ENCODE measurements at regions not wholly inside any gene's neighbourhood (a gene's known extent, or its start where the extent isn't known, plus 50 kb on each side); places are given as distances from the start of the nearest gene placed in this dataset.

DNA sequence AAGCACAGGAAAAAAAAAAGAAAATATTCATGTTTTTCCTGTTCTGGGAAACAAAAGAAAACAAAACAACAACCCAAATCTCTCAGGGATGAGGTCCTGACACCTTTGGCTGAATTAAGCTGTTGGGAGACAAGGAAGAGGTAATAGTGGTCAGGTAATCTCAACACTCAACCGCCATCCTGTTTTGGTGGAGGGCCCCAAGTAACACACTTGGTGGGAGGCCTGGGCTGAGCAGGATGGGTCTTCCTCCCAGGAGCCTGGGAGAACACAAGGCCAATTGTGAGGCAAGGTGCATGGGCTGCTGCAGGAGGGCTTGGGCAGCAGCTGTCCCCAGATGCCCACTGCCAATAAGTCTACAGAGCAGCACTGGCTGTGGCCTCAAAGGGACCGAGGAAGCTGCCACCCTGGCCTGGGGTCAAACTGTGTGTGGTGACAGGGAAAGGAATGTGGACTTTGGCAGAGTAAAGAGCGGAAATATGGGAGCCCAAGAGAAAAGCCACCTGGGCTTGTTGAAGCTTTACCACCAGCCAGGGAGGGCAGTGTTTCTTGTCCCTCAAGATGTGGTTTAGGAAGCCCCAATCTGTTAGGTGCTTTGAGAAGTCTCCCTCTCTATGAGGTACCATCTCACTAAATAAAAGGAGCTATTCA, 93.5 kb upstream of the SLC25A13 start:
- DNase-seq (ENCODE audit: low read depth in 1 of 2, low spot score in 1 of 2) (no peak), ATAC-seq (no peak; a peak in 1 of 6 replicates), FAIRE-seq (no peak)
- WGBS (ENCODE audit: missing lambda C conversion rate): 31% methylated on average over 3 of the region's 3 CpGs
- TF ChIP-seq RCOR1 (IDR thresholded peaks at IDR 0.05; ENCODE audit: low read depth, low read length): no peak
- TF ChIP-seq HEYL (CRISPR knock-in tag; IDR thresholded peaks at IDR 0.05): no peak
- no peak for TF ChIP-seq HOXB13 (CRISPR knock-in tag; IDR thresholded peaks at IDR 0.05; ENCODE audit: low read depth)
- no peak for TF ChIP-seq MAZ (IDR thresholded peaks at IDR 0.05; ENCODE audit: borderline replicate concordance, low read depth, low read length)
- no peak for TF ChIP-seq JUN (IDR thresholded peaks at IDR 0.05)
- no peak for TF ChIP-seq NFE2L2 (conservative IDR thresholded peaks at IDR 0.05; ENCODE audit: low read length)
- TF ChIP-seq HOXA7 (CRISPR knock-in tag; IDR thresholded peaks at IDR 0.05): no peak
- TF ChIP-seq NPAS2 (CRISPR knock-in tag; IDR thresholded peaks at IDR 0.05; ENCODE audit: borderline replicate concordance): no peak
- TF ChIP-seq FOSB (CRISPR knock-in tag; IDR thresholded peaks at IDR 0.05): no peak
- no peak for TF ChIP-seq SREBF2 (IDR thresholded peaks at IDR 0.05)
- TF ChIP-seq, protein P1, sequence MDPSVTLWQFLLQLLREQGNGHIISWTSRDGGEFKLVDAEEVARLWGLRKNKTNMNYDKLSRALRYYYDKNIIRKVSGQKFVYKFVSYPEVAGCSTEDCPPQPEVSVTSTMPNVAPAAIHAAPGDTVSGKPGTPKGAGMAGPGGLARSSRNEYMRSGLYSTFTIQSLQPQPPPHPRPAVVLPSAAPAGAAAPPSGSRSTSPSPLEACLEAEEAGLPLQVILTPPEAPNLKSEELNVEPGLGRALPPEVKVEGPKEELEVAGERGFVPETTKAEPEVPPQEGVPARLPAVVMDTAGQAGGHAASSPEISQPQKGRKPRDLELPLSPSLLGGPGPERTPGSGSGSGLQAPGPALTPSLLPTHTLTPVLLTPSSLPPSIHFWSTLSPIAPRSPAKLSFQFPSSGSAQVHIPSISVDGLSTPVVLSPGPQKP (IDR thresholded peaks at IDR 0.05; ENCODE audit: low read depth, low read length): no peak
- H3K4me2 ChIP-seq: no peak overlapping the region
- no peak overlapping the region for H3K4me3 ChIP-seq
- ChIA-PET POLR2A (no interaction called here), CTCF (interaction anchor here (0.6 to 1.3 kb wide), 7 partner anchors 37 to 1343 kb away, joined by 3 read pairs; no protein-coding TSS in a partner anchor)
- no peak overlapping the region for H3K27ac ChIP-seq
- no peaks in the 10 kb centered on the region for H3K4me1 ChIP-seq
- H3K9me3 ChIP-seq: no peaks in the 10 kb centered on the region

- ATAC-seq (peak; percentile 73 to 87; a peak in 5 of 6 replicates), DNase-seq (ENCODE audit: low read depth in 1 of 2, low spot score in 1 of 2) (peak in 1 of 2 experiments; percentile 42), FAIRE-seq (no peak)
- H3K27ac ChIP-seq: no peak overlapping the region
- ChIA-PET CTCF (interaction anchor here (0.6 to 1.3 kb wide), 6 partner anchors 37 to 1342 kb away, joined by 3 read pairs; no protein-coding TSS in a partner anchor), POLR2A (no interaction called here)
- peak; percentile 53 to 74; a peak in 4 of 5 replicates for TF ChIP-seq RAD21 (conservative IDR thresholded peaks at IDR 0.05 in 1 of 2, IDR thresholded peaks at IDR 0.05 in 1 of 2)
- peak; percentile 49 for TF ChIP-seq CTCF (IDR thresholded peaks at IDR 0.05)
- TF ChIP-seq EHMT2 (IDR thresholded peaks at IDR 0.05; ENCODE audit: low read depth): no peak
- no peak for TF ChIP-seq BCL3 (IDR thresholded peaks at IDR 0.05)
- peak; percentile 46 for TF ChIP-seq SMC3 (IDR thresholded peaks at IDR 0.05)
- no peaks in the 10 kb centered on the region for H3K9me3 ChIP-seq
- 2% methylated on average over 3 of the region's 3 CpGs for WGBS (ENCODE audit: missing lambda C conversion rate)
- H3K4me1 ChIP-seq: no peaks in the 10 kb centered on the region
- no peak overlapping the region for H3K4me3 ChIP-seq
- no peak overlapping the region for H3K4me2 ChIP-seq
Observed at GRCh38 chr7:96414931-96415292, 93.0 kb upstream of the SLC25A13 start.

- CTCF ChIA-PET: interaction anchor here (0.6 kb wide), 1 partner anchor 1036 kb away, joined by 3 read pairs; no protein-coding TSS in a partner anchor
- Histone ChIP-seq H3K4me3 (no peak overlapping the region), H3K4me2 (no peak overlapping the region), H3K9me3 (no peaks in the 10 kb centered on the region), H3K27ac (no peak overlapping the region), H3K4me1 (no peaks in the 10 kb centered on the region)
- DNase-seq (ENCODE audit: low read depth in 1 of 2, low spot score in 1 of 2) (no peak), ATAC-seq (no peak), FAIRE-seq (no peak)
- POLR2A ChIA-PET: no interaction called here
- no peak for TF ChIP-seq NR3C1 (IDR thresholded peaks at IDR 0.05)
- no peak for TF ChIP-seq NFE2L2 (conservative IDR thresholded peaks at IDR 0.05; ENCODE audit: low read length)
- TF ChIP-seq, protein P2, sequence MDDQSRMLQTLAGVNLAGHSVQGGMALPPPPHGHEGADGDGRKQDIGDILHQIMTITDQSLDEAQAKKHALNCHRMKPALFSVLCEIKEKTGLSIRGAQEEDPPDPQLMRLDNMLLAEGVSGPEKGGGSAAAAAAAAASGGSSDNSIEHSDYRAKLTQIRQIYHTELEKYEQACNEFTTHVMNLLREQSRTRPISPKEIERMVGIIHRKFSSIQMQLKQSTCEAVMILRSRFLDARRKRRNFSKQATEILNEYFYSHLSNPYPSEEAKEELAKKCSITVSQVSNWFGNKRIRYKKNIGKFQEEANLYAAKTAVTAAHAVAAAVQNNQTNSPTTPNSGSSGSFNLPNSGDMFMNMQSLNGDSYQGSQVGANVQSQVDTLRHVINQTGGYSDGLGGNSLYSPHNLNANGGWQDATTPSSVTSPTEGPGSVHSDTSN (IDR thresholded peaks at IDR 0.05): no peak
- no peak for TF ChIP-seq FOSL2 (IDR thresholded peaks at IDR 0.05)
- no peak for TF ChIP-seq FOSL2 (CRISPR knock-in tag; IDR thresholded peaks at IDR 0.05)
- no peak for TF ChIP-seq NPAS2 (CRISPR knock-in tag; IDR thresholded peaks at IDR 0.05; ENCODE audit: borderline replicate concordance)
- WGBS (ENCODE audit: missing lambda C conversion rate): 11% methylated on average over 6 of the region's 6 CpGs
Observed at GRCh38 chr7:96410126-96410839, 88.4 kb upstream of the SLC25A13 start.

Data from A549 (cell line).